Osteocyte (in vitro differentiated cells): ENCODE measurements at regions not wholly inside any gene's neighbourhood (a gene's known extent, or its start where the extent isn't known, plus 50 kb on each side); places are given as distances from the start of the nearest gene placed in this dataset.

ENCODE experiments used
- DNase-seq: peaks from one replicate; pipeline ENCODE4 v3.0.0; 2021; ENCODE audit warnings: mixed read lengths; ENCODE audit not compliant: unreplicated experiment; ENCODE audit errors: extremely low spot score
- H3K27ac Mint-ChIP-seq: one replicate; pipeline ENCODE4 v1.8.0; 2021; ENCODE audit warnings: mild to moderate bottlenecking, mixed read lengths; ENCODE audit not compliant: unreplicated experiment
- H3K27me3 Mint-ChIP-seq: one replicate; pipeline ENCODE4 v1.8.0; 2021; ENCODE audit warnings: mixed read lengths; ENCODE audit not compliant: unreplicated experiment
- H3K36me3 Mint-ChIP-seq: one replicate; pipeline ENCODE4 v1.8.0; 2021; ENCODE audit warnings: mixed read lengths; ENCODE audit not compliant: unreplicated experiment
- H3K4me1 Mint-ChIP-seq: one replicate; pipeline ENCODE4 v1.8.0; 2021; ENCODE audit warnings: mixed read lengths; ENCODE audit not compliant: unreplicated experiment
- H3K4me3 Mint-ChIP-seq: one replicate; pipeline ENCODE4 v1.8.0; 2021; ENCODE audit warnings: mild to moderate bottlenecking, moderate library complexity, mixed read lengths; ENCODE audit not compliant: unreplicated experiment
- H3K9me3 Mint-ChIP-seq: one replicate; pipeline ENCODE4 v1.8.0; 2021; ENCODE audit warnings: mixed read lengths; ENCODE audit not compliant: unreplicated experiment
- CTCF ChIP-seq: fragments of 200-600 bp; sonication (generic); IDR thresholded peaks from 2 replicates; pipeline ENCODE4 v1.5.0; 2021; ENCODE audit warnings: antibody characterized with exemption, mild to moderate bottlenecking, moderate library complexity

GRCh38 chr11:32216749-32217148 is 125.9 kb downstream of the RCN1 start:
- H3K4me3 Mint-ChIP-seq, result no peak overlapping the region
- peaks cover 3% of the 10 kb centered on the region for H3K27me3 Mint-ChIP-seq
- H3K36me3 Mint-ChIP-seq, result no peaks in the 10 kb centered on the region
- H3K27ac Mint-ChIP-seq, result no peak overlapping the region
- H3K9me3 Mint-ChIP-seq, result no peaks in the 10 kb centered on the region
- no peak for DNase-seq
- H3K4me1 Mint-ChIP-seq, result no peaks in the 10 kb centered on the region
- TF ChIP-seq CTCF, result no peak

- no peaks in the 10 kb centered on the region for H3K9me3 Mint-ChIP-seq
- no peaks in the 10 kb centered on the region for H3K36me3 Mint-ChIP-seq
- DNase-seq, result no peak
- no peak overlapping the region for H3K4me3 Mint-ChIP-seq
- TF ChIP-seq CTCF, result no peak
- H3K27me3 Mint-ChIP-seq, result no peaks in the 10 kb centered on the region
- no peaks in the 10 kb centered on the region for H3K4me1 Mint-ChIP-seq
- no peak overlapping the region for H3K27ac Mint-ChIP-seq
Measured at GRCh38 chr11:32219320-32219719, 128.4 kb downstream of the RCN1 start.

GRCh38 chr11:32221476-32222032 is 130.7 kb downstream of the RCN1 start:
- no peak for DNase-seq
- Mint-ChIP-seq H3K4me1 (no peaks in the 10 kb centered on the region), H3K27me3 (peaks cover 4% of the 10 kb centered on the region), H3K36me3 (no peaks in the 10 kb centered on the region), H3K27ac (no peak overlapping the region), H3K9me3 (no peaks in the 10 kb centered on the region), H3K4me3 (no peak overlapping the region)
- TF ChIP-seq CTCF, result no peak

- Mint-ChIP-seq H3K9me3 (no peaks in the 10 kb centered on the region), H3K36me3 (no peaks in the 10 kb centered on the region), H3K4me3 (no peak overlapping the region), H3K27me3 (peaks cover 4% of the 10 kb centered on the region), H3K27ac (no peak overlapping the region), H3K4me1 (no peaks in the 10 kb centered on the region)
- peak; percentile 40 for DNase-seq
- TF ChIP-seq CTCF, result no peak
Measured at GRCh38 chr11:32224580-32224979, 133.7 kb downstream of the RCN1 start.

GRCh38 chr11:32225571-32226285 is 134.9 kb downstream of the RCN1 start:
- Mint-ChIP-seq H3K27ac (no peak overlapping the region), H3K36me3 (no peaks in the 10 kb centered on the region), H3K4me1 (no peaks in the 10 kb centered on the region), H3K27me3 (peaks cover 4% of the 10 kb centered on the region), H3K9me3 (no peaks in the 10 kb centered on the region), H3K4me3 (no peak overlapping the region)
- peak; percentile 44 for DNase-seq
- no peak for TF ChIP-seq CTCF
